Pulmonary artery endothelial cell (primary cell): ENCODE measurements at regions not wholly inside any gene's neighbourhood (a gene's known extent, or its start where the extent isn't known, plus 50 kb on each side); places are given as distances from the start of the nearest gene placed in this dataset.
A peak's percentile ranks its signal among the peaks of the same experiment; 100 is the strongest.

ENCODE experiments used
- DNase-seq: peaks from one replicate; pipeline ENCODE4 v3.0.0-alpha.2; 2011; ENCODE audit warnings: low read depth, low spot score

- DNase-seq: no peak
Observed at GRCh38 chr3:151992326-151993041, 119.0 kb downstream of the SUCNR1 start.

DNA sequence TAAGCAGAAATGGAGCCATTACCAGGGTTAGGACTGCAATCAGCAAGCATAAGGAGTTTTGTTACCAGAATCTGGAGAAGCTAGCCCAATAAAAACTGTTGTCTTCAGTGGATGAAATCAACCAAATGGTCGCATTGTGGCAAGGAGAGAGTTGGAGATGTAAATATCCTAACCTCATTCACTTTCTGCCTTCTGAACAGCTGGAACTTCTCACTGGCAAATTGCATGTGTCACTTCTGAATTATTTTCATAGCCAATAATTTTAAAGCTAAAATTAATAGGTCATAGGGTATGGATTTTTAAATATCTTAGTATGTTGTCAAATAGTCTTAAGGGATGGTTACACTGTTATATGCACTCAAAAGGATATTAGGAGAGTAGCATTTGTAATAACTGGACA, 121.6 kb downstream of the SUCNR1 start:
- DNase-seq: no peak

GRCh38 chr3:151998744-151999143, 125.3 kb downstream of the SUCNR1 start:
- no peak for DNase-seq

- DNase-seq: no peak
Observed at GRCh38 chr3:151999936-152000335, 126.5 kb downstream of the SUCNR1 start.

GRCh38 chr3:152011812-152012735, 138.6 kb downstream of the SUCNR1 start:
- DNase-seq: no peak

GRCh38 chr3:152019508-152019907, 146.1 kb downstream of the SUCNR1 start:
- no peak for DNase-seq

DNA sequence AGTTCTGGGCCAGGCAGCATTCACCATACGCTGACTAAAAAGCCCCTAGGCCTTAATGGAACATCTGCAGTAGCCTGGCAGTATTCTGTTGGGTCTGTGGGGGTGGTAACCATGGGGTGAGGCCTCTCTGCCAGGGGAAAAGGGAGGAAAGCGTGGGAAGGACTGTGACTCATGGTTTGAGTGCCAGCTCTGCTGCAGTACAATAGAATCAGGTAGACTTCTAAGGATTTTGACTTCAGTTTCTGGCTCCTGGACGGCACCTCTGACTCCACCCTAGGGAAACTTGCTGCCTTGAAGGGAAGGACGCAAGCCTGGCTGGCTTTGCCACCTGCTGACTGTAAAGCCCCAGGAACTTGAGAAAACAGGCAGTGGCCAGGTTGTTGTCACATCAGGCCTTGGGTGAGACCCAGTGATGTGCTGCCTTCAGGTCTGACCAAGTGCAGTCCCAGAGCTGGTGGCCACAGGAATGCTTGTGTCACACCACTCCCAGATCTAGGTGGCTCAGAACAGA, 148.6 kb downstream of the SUCNR1 start:
- DNase-seq: peak; percentile 57

DNA sequence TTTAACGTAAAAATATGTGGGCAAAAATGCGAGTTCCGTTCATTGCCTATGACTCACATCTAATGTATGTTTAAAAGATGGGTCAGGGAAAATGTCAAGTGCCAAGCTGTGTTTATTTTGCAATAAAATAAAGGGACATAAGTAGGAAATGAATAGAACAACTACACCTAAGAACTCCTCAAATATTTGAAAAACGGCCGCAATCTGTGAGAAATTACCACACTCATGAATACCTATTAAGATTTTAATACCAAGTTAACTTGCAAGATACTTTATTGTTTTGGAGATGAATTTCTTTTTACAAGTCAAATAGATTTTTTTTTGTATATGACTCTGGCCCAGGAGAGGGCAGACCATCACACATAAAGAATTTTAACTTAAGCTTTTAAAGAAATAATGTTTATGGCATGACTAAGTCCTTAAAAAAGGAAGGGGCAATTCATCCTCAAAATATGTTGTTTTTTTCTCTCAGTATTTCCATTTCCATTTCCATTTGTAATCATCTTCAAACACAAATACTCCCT, 152.7 kb downstream of the SUCNR1 start:
- peak; percentile 72 for DNase-seq

DNA sequence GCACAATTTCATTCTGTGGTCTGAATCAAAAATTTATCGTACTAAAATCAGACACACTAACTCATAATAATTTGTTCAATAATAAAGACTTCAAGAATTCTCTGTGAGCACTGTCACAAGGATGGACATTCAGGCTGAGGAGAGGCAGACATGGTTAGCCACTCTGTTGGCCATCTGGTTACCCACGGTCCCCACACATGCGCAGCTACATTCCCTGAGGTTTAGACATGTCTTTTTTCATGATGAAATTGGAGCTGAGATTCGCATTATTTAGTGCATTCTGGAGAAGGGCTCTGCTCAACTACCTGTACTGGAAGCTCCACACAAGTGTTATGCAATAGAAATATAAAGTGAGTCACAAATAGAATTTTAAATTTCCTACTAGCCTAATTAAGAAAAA, 156.9 kb downstream of the SUCNR1 start:
- no peak for DNase-seq

GRCh38 chr3:152031321-152031720, 157.9 kb downstream of the SUCNR1 start:
- no peak for DNase-seq

GRCh38 chr3:152037297-152037696, 163.9 kb downstream of the SUCNR1 start:
- no peak for DNase-seq

DNA sequence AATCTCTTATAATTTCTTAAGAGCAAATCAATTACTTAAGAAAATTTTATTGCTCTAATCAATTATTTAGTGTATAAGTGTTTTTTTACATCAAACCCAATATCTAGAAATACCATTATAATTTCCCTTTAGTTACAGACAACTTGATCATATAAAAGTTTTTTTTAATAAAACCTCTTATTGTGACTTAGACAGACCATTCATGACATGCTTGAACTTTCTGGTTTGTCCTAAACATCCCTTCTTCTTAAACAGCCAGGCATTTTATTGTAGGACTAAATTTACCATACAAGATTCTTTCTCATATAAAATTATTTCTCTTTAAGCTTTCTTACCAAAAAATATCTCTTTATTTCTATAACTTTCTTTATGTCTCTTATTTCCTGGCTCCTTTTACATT, 164.5 kb downstream of the SUCNR1 start:
- DNase-seq: no peak

- DNase-seq: no peak
Observed at GRCh38 chr3:152038490-152038889, 165.0 kb downstream of the SUCNR1 start.

DNA sequence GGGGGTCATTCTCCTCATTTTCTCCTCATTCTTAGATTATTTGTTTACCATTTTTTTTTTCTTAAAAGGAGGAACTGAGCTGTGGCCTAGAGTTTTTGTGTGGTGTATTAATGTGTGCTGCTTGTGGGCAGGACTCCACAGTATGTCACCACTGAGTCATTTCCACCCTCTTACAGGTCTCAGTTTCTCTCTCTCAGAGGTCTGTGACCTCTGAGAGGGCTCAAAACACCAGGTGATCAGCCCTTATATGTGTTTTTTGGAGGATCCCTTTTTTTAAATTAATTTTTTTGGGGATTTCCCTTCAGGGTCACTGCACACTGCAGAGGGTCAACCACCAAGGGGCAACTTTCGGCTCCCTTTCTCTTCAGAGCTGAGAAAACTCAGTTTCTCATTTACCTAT, 166.4 kb downstream of the SUCNR1 start:
- DNase-seq: no peak

GRCh38 chr3:152040319-152040718, 166.9 kb downstream of the SUCNR1 start:
- DNase-seq: no peak

- no peak for DNase-seq
Observed at GRCh38 chr3:152043620-152044019, 170.2 kb downstream of the SUCNR1 start.

GRCh38 chr3:152046280-152046679, 172.8 kb downstream of the SUCNR1 start:
- no peak for DNase-seq

DNA sequence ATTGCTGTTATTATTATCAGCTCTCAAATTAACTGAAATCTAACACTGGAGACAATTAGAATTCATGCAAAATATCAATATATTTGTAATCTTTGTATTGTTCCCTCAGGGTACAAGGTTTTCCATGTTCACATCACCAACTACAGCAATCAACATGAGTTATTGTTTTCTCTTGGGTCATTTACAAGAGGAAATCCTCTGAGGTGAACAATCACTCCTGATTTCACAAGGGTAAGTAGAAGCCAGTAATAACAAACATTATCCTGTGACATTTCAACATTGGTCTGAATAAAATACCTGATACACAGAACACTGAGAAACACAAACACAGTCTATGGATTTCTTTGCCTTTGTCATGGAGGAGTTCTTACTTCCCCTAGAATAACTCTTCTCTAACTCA, 174.0 kb downstream of the SUCNR1 start:
- peak; percentile 79 for DNase-seq

DNA sequence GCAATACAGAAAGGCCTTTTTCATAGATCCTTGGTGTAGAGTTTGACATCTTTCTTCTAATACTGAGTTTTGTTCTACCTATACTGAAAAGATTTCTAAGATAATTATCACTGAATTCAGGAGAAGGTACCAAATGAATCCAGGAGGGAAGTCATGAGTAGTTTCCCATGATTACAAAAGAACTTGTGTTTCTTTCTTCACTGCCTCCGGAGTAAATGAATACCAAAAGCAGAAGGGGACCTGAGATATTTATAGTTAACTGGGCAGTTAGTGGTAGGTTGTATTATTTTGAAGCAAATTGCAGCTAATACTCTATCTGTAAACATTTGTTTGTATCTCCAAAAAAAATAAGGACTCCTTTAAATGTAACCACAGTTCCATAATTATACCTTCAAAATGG, 175.4 kb downstream of the SUCNR1 start:
- DNase-seq: no peak

GRCh38 chr3:152050903-152051302, 177.5 kb downstream of the SUCNR1 start:
- DNase-seq: no peak

DNA sequence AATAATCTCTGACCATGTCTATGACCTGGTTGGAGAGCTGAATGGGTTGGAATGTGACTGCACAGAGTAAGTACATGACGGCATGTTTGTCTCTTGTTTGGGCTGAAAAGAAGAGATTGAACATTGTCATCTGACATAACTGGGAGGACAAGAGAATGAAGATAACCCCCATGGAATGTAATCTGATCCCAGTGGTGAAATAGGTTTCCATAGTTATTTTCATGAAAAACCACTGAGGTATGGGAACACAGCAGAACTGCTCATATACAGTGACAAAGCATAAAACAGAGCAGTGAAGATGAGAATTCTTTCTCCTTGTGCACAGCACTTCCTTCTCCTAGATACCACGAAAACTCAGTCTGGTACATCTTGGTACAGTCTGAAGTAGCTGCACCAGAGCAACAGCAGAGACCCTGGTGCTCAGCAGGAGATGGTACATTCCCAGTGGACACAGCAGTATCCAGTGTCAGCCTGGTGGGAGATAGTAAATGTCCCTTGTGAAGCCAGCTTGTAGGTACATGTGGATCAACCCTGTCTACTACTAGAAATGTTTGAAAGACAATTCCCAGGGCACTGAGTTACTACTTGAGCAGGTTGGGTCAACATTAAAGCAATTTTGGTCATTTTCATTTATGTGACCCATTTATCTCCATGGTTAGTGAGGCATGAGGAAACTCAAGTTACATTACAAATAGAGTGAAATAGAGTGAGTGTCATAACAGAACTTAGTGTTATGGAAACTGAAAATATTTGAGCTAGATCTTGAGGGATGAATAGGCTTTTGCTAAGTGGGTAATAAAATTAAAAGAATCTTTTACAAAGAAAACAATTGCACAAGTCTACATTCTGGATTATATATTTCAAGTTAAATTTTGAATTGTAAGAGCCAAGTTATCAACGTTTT, 178.3 kb downstream of the SUCNR1 start:
- no peak for DNase-seq
